H1 (cell line): ENCODE measurements at regions not wholly inside any gene's neighbourhood (a gene's known extent, or its start where the extent isn't known, plus 50 kb on each side); places are given as distances from the start of the nearest gene placed in this dataset.

Source experiments
- CTCF ChIA-PET: fragments of 300-600 bp; sonication (Branson Sonifier 250); formaldehyde crosslinking; loops from one replicate; lab custom pipeline; 2021; ENCODE audit not compliant: partially characterized antibody; lab: Charles Lee
- POLR2A ChIA-PET: fragments of 300-600 bp; sonication (Branson Sonifier 250); formaldehyde crosslinking; loops from one replicate; lab custom pipeline; 2021; ENCODE audit warnings: inconsistent platforms; ENCODE audit not compliant: partially characterized antibody; lab: Charles Lee
- DNase-seq, 2 experiments: peaks; one replicate each; pipeline versions ENCODE4 v3.0.0 to v3.0.0-alpha.2; 2010 to 2022; ENCODE audit warnings: low spot score in 2 of 2, low read depth in 1 of 2, mixed read lengths in 1 of 2
- FAIRE-seq: peaks from 2 replicates; lab custom pipeline; 2011; peaks lifted over from hg19 to GRCh38; lab: Jason Lieb, UNC
- H2AFZ ChIP-seq: 2 replicates; pipeline ENCODE4 v1.8.1; 2012; ENCODE audit warnings: low read length, inconsistent platforms
- H2AK5ac ChIP-seq: 2 replicates; pipeline ENCODE4 v1.6.1; 2013; ENCODE audit warnings: low read depth, low read length
- H2BK120ac ChIP-seq: replicated peaks from 2 replicates; pipeline ENCODE3; 2013; ENCODE audit warnings: low read depth, low read length, inconsistent platforms
- H2BK12ac ChIP-seq: 2 replicates; pipeline ENCODE4 v1.6.1; 2013; ENCODE audit warnings: low read depth, low read length
- H2BK15ac ChIP-seq: 2 replicates; pipeline ENCODE4 v1.6.1; 2013; ENCODE audit warnings: low read length
- H2BK20ac ChIP-seq: 2 replicates; pipeline ENCODE4 v1.6.1; 2013; ENCODE audit warnings: low read length
- H2BK5ac ChIP-seq: 2 replicates; pipeline ENCODE4 v1.6.1; 2013; ENCODE audit warnings: low read depth, low read length
- H3K14ac ChIP-seq: 2 replicates; pipeline ENCODE4 v1.6.1; 2013; ENCODE audit warnings: inconsistent platforms; ENCODE audit not compliant: insufficient read length
- H3K18ac ChIP-seq: 2 replicates; pipeline ENCODE4 v1.6.1; 2013; ENCODE audit warnings: low read length; ENCODE audit errors: extremely low read depth
- H3K23ac ChIP-seq: 2 replicates; pipeline ENCODE4 v1.6.1; 2013; ENCODE audit warnings: inconsistent platforms; ENCODE audit not compliant: insufficient read length
- H3K23me2 ChIP-seq: 2 replicates; pipeline ENCODE4 v1.6.1; 2013; ENCODE audit warnings: low read depth, low read length
- H3K27ac ChIP-seq: 2 replicates; pipeline ENCODE4 v1.6.1; 2011; ENCODE audit warnings: low read depth, low read length, inconsistent platforms
- H3K27me3 ChIP-seq, 4 experiments: replicated peaks in 1 of 4; 1 replicate in 1 of 4; 2 replicates in 3 of 4; pipeline versions ENCODE4 v1.6.1 to v1.8.1; 2011 to 2013; ENCODE audit warnings: low read length in 3 of 4, mild to moderate bottlenecking in 3 of 4, inconsistent platforms in 2 of 4, mixed read lengths in 2 of 4, moderate library complexity in 1 of 4; ENCODE audit not compliant: control insufficient read depth in 3 of 4, insufficient read depth in 3 of 4; ENCODE audit errors: extremely low read depth in 1 of 4
- H3K36me3 ChIP-seq, 4 experiments: 2 replicates each; pipeline versions ENCODE4 v1.6.1 to v1.8.1; 2011 to 2013; ENCODE audit warnings: mild to moderate bottlenecking in 4 of 4, low read length in 3 of 4, moderate library complexity in 2 of 4, control low read depth in 1 of 4, inconsistent platforms in 1 of 4; ENCODE audit not compliant: insufficient read depth in 4 of 4, control insufficient read depth in 2 of 4
- H3K4ac ChIP-seq: replicated peaks from 2 replicates; pipeline ENCODE3; 2013; ENCODE audit warnings: low read length, low read depth, mixed read lengths, inconsistent platforms; ENCODE audit not compliant: insufficient read length
- H3K4me1 ChIP-seq, 4 experiments: replicated peaks in 1 of 4; 1 replicate in 1 of 4; 2 replicates in 3 of 4; pipeline versions ENCODE4 v1.6.1 to v1.8.1; 2011 to 2013; ENCODE audit warnings: low read length in 3 of 4, inconsistent platforms in 2 of 4, mixed read lengths in 1 of 4; ENCODE audit not compliant: insufficient read depth in 4 of 4, control insufficient read depth in 3 of 4
- H3K4me2 ChIP-seq, 2 experiments: 2 replicates each; pipeline versions ENCODE4 v1.6.1 to v1.8.1; 2011 to 2013; ENCODE audit warnings: low read depth in 2 of 2, low read length in 2 of 2, control low read depth in 1 of 2, inconsistent platforms in 1 of 2, mild to moderate bottlenecking in 1 of 2; ENCODE audit not compliant: insufficient read depth in 1 of 2
- H3K4me3 ChIP-seq, 4 experiments: fragments of 200-600, 300-600 bp in 1 of 4; sonication (generic), shearing (Covaris generic), sonication (Bioruptor Twin) in 1 of 4; 2 replicates each; pipeline versions ENCODE4 v1.5.1 to v1.8.1; 2011 to 2016; ENCODE audit warnings: low read length in 4 of 4, low read depth in 3 of 4, control low read depth in 2 of 4, inconsistent platforms in 2 of 4, mild to moderate bottlenecking in 2 of 4, mixed read lengths in 1 of 4, moderate library complexity in 1 of 4; ENCODE audit not compliant: insufficient read depth in 2 of 4; ENCODE audit errors: extremely low read depth in 1 of 4
- H3K56ac ChIP-seq: replicated peaks from 2 replicates; pipeline ENCODE3; 2013; ENCODE audit warnings: low read depth, mild to moderate bottlenecking, mixed read lengths, low read length, inconsistent platforms; ENCODE audit not compliant: insufficient read length
- H3K79me1 ChIP-seq: 2 replicates; pipeline ENCODE4 v1.6.1; 2013; ENCODE audit warnings: low read depth, low read length, control low read depth
- H3K79me2 ChIP-seq, 2 experiments: 2 replicates each; pipeline versions ENCODE4 v1.6.1 to v1.8.1; 2012 to 2013; ENCODE audit warnings: low read length in 2 of 2, mild to moderate bottlenecking in 2 of 2, inconsistent platforms in 1 of 2; ENCODE audit not compliant: insufficient read depth in 2 of 2, control insufficient read depth in 1 of 2
- H3K9ac ChIP-seq, 4 experiments: replicated peaks in 1 of 4; 1 replicate in 1 of 4; 2 replicates in 3 of 4; pipeline versions ENCODE4 v1.6.1 to v1.8.1; 2011 to 2013; ENCODE audit warnings: low read depth in 3 of 4, low read length in 3 of 4, control low read depth in 2 of 4, mild to moderate bottlenecking in 2 of 4, moderate library complexity in 2 of 4, inconsistent platforms in 1 of 4; ENCODE audit errors: extremely low read depth in 1 of 4
- H3K9me3 ChIP-seq, 2 experiments: 2 replicates each; pipeline versions ENCODE4 v1.6.1 to v1.8.1; 2012 to 2013; ENCODE audit warnings: mild to moderate bottlenecking in 2 of 2, moderate library complexity in 2 of 2, control low read depth in 1 of 2, inconsistent platforms in 1 of 2, low read depth in 1 of 2, low read length in 1 of 2, mixed read lengths in 1 of 2; ENCODE audit not compliant: insufficient read depth in 2 of 2
- H4K20me1 ChIP-seq, 2 experiments: replicated peaks in 1 of 2; 2 replicates each; pipeline versions ENCODE3 to v1.8.1; 2011 to 2013; ENCODE audit warnings: inconsistent platforms in 2 of 2, low read length in 2 of 2, mild to moderate bottlenecking in 1 of 2; ENCODE audit not compliant: insufficient read depth in 2 of 2, control insufficient read depth in 1 of 2
- H4K5ac ChIP-seq: 2 replicates; pipeline ENCODE4 v1.6.1; 2013; ENCODE audit warnings: low read length, low read depth, mixed read lengths, inconsistent platforms; ENCODE audit not compliant: insufficient read length
- H4K8ac ChIP-seq: 2 replicates; pipeline ENCODE4 v1.8.0; 2013; ENCODE audit warnings: mild to moderate bottlenecking, moderate library complexity, low read length, inconsistent platforms; ENCODE audit not compliant: insufficient read depth; ENCODE audit errors: extremely low read depth
- H4K91ac ChIP-seq: replicated peaks from 2 replicates; pipeline ENCODE3; 2013; ENCODE audit warnings: low read length, mixed read lengths, inconsistent platforms; ENCODE audit not compliant: insufficient read length
- CTBP2 ChIP-seq: IDR thresholded peaks from 2 replicates; pipeline ENCODE4 v1.7.0; 2011; ENCODE audit warnings: borderline replicate concordance, mild to moderate bottlenecking, moderate library complexity, mixed read lengths, low read length; ENCODE audit not compliant: insufficient read depth, insufficient read length
- EZH2 ChIP-seq: fragments of 200-600 bp; sonication (generic); IDR thresholded peaks from 2 replicates; pipeline ENCODE4 v1.7.1; 2012; ENCODE audit warnings: low read depth, mild to moderate bottlenecking, moderate library complexity, low read length, inconsistent platforms; ENCODE audit not compliant: severe bottlenecking
- WGBS, 2 experiments: shearing (Covaris generic) in 1 of 2; methylation state at CpG; one replicate each; pipeline versions ENCODE4 v1.1.6 to v1.1.7; 2013 to 2015; ENCODE audit warnings: low lambda C conversion rate in 2 of 2, mixed read lengths in 2 of 2, inconsistent platforms in 1 of 2, low coverage in 1 of 2, missing lambda C conversion rate in 1 of 2; ENCODE audit not compliant: insufficient replicate concordance in 2 of 2, insufficient coverage in 1 of 2, insufficient read length in 1 of 2; ENCODE audit errors: extremely low coverage in 1 of 2, missing lambda C conversion rate in 1 of 2; 5-methylcytosine and 5-hydroxymethylcytosine counted together

DNA sequence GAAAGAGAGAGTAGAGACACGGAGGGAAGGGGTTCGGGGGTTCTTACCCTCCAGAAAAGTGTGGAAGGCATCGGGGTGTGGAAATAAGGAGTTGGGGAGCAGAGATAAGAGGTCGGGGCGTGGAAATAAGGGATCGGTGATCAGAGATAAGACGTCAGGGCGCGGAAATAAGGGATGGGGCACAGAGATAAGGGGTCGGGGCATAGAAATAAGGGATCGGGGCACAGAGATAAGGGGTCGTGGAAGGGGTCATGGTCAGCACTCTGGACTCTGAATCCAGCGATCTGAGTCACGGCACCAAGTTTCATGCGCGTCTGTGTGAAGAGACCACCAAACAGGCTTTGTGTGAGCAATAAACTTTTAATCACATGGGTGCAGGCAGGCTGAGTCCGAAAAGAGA, 119.1 kb downstream of the PCDH10 start:
- H3K4me1 ChIP-seq, result no peaks in the 10 kb centered on the region; a peak in 1 of 7 replicates
- H4K8ac ChIP-seq, result no peak overlapping the region
- no peak overlapping the region for H3K4me2 ChIP-seq
- H3K14ac ChIP-seq, result no peak overlapping the region
- no peak overlapping the region for H3K56ac ChIP-seq
- FAIRE-seq, result no peak
- no peak overlapping the region for H3K4me3 ChIP-seq
- no peak overlapping the region for H3K23ac ChIP-seq
- no peaks in the 10 kb centered on the region for H3K79me2 ChIP-seq
- ChIA-PET CTCF (interaction anchor here (1.5 kb wide), 1 partner anchor 115 kb away, joined by 3 read pairs; no protein-coding TSS in a partner anchor), POLR2A (no interaction called here)
- H3K27me3 ChIP-seq, result no peaks in the 10 kb centered on the region
- H2BK15ac ChIP-seq, result no peak overlapping the region
- H2BK5ac ChIP-seq, result peak overlapping the region; percentile 66; the same call in 1 of the 2 replicates
- H3K4ac ChIP-seq, result no peak overlapping the region
- H2BK120ac ChIP-seq, result no peak overlapping the region
- no peak overlapping the region for H2BK12ac ChIP-seq
- H4K20me1 ChIP-seq, result no peaks in the 10 kb centered on the region
- H3K79me1 ChIP-seq, result no peaks in the 10 kb centered on the region
- no peak for TF ChIP-seq EZH2
- no peak for TF ChIP-seq CTBP2
- no peaks in the 10 kb centered on the region for H3K9me3 ChIP-seq
- H3K23me2 ChIP-seq, result no peaks in the 10 kb centered on the region
- no peak overlapping the region for H3K18ac ChIP-seq
- no peak overlapping the region for H2BK20ac ChIP-seq
- no peak overlapping the region for H2AK5ac ChIP-seq
- no peak overlapping the region for H3K9ac ChIP-seq
- WGBS, 2 experiments, result 89% methylated on average over 17 of the region's 17 CpGs; no CpG with 5 or more reads in 1 of the 2 experiments
- peak overlapping the region; percentile 54 for H4K91ac ChIP-seq
- H3K36me3 ChIP-seq, result no peaks in the 10 kb centered on the region
- no peak overlapping the region for H4K5ac ChIP-seq
- no peak for DNase-seq
- no peak overlapping the region for H3K27ac ChIP-seq
- no peak overlapping the region for H2AFZ ChIP-seq
